ENCODE measurements at regions not wholly inside any gene's neighbourhood (a gene's known extent, or its start where the extent isn't known, plus 50 kb on each side); places are given as distances from the start of the nearest gene placed in this dataset.

GRCh38 chr5:135662683-135663082 lies 83.9 kb upstream of the CXCL14 start:
- no peak for TF ChIP-seq CTCF (IDR thresholded peaks at IDR 0.05)
- TF ChIP-seq POLR2A (IDR thresholded peaks at IDR 0.05): no peak

Data from body of pancreas (tissue), 4 donors.